Anterior cingulate cortex (tissue), 58 donors: ENCODE measurements at regions not wholly inside any gene's neighbourhood (a gene's known extent, or its start where the extent isn't known, plus 50 kb on each side); places are given as distances from the start of the nearest gene placed in this dataset.

Source experiments
- DNase-seq, 58 donors: peaks; one replicate each; lab custom pipeline; 2025; lab: John Stamatoyannopoulos, UW

DNA sequence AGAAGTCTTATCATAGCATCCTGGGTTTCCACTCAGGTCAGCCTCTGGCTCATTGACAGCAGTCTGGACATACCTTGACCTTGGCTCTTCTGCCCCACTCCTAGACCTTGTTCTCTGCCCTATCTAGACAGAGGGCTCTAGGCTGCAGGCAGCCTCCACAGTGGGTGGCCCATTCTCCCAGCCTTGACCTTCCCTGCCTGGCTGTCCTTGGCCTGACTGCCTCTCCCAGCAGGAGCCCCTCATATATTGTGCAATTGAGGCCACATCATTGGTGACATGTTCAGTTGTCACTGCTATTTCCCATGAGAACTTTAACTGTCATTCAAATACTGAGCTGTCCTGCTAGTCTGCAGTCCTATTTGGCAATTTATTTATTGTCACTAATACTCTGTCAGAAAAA is 503.4 kb downstream of the PLXNA4 start:
- DNase-seq: no peak

- DNase-seq: no peak
Measured at GRCh38 chr7:132072165-132072564, 504.1 kb downstream of the PLXNA4 start.

- no peak for DNase-seq
Measured at GRCh38 chr7:132069306-132069705, 507.0 kb downstream of the PLXNA4 start.

GRCh38 chr7:132066761-132067171 is 509.5 kb downstream of the PLXNA4 start:
- peak in 36 of 58 donors; percentile 8 to 72 (median 26) for DNase-seq

GRCh38 chr7:132065989-132066603 is 509.7 kb upstream of the PODXL start:
- DNase-seq: peak in 10 of 58 donors; percentile 11 to 66 (median 36)

- DNase-seq: peak in 39 of 58 donors; percentile 9 to 78 (median 31)
Measured at GRCh38 chr7:132065193-132065988, 509.0 kb upstream of the PODXL start.

GRCh38 chr7:132063800-132064199 is 507.4 kb upstream of the PODXL start:
- peak in 3 of 58 donors; percentile 10 to 24 (median 12) for DNase-seq

DNA sequence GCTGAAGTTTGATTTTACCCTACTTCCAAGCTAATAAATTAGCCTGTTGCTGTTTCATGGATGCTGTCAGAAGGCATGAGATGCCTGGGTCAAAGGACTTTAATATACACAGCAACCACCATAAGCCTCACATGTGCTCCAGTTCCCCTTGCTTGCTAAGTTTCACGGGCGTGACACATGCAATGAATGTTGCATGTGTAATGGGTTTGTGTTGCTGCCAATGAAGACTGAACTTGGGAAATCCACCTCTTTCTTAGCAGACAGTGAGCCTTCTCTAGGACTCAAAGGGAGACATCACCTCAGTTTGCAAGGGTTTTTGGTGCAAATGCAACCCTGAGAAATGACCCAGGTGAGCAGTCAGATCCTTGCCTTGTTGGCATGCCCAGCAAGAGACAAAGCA is 505.5 kb upstream of the PODXL start:
- no peak for DNase-seq

- DNase-seq: no peak
Measured at GRCh38 chr7:132059141-132059540, 502.7 kb upstream of the PODXL start.

DNA sequence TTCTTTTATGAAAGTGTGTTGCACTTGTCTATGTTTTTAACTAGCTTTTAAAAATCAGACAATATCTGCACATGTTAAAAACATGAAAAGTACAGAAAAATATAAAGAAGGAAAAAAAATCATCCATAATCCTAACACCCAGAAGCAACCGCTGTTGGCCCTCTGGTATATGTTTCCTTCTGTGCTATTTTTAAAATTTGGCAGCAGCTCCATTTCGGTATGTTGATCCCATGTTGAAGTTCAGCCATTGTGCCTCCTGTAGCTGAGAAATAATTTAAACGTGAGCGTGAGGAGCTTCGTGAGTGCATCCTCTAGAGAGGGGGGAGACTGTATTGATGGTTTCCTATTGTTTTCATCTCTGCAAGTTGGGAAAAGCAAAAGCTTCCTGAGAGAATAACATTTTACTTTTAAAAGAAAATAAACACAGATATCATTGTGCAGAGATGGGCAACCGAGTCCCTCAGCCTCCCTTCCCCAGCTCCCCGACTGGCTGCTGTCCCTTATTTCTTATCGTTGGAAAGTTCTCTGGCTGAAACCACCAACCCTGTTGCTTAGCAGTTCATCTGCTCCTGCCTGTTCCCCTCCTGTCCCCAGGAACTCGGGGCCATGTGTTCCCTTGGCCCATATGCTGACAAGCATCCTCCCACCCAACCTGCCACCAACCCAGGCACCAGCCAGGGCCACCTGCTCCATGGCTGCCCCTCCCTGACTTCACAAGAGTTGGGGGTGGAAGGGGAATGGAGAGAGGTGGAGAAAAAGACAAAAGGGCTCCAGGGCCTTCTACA is 499.1 kb upstream of the PODXL start:
- DNase-seq: no peak

DNA sequence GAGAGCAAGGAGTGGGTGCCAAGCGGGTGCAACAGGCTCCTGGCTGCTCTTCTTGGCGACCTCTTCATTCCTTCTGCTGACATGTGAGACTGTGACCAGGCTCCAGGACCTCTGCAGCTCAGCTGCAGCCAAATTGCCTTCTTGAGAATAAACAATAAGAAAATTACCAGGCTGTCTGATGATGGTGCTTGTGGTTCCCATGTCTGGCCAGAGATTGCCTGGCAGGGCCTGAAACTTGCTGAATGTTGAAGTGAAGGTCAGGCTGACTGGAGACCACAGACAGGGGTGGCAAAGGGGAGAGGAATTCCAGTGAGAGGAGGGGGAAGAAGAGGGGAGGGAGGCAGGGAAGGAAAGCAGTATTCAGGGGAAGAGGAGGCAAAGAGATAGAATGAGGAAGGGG is 497.4 kb upstream of the PODXL start:
- no peak for DNase-seq

- DNase-seq: no peak
Measured at GRCh38 chr7:132051311-132051710, 494.9 kb upstream of the PODXL start.

DNA sequence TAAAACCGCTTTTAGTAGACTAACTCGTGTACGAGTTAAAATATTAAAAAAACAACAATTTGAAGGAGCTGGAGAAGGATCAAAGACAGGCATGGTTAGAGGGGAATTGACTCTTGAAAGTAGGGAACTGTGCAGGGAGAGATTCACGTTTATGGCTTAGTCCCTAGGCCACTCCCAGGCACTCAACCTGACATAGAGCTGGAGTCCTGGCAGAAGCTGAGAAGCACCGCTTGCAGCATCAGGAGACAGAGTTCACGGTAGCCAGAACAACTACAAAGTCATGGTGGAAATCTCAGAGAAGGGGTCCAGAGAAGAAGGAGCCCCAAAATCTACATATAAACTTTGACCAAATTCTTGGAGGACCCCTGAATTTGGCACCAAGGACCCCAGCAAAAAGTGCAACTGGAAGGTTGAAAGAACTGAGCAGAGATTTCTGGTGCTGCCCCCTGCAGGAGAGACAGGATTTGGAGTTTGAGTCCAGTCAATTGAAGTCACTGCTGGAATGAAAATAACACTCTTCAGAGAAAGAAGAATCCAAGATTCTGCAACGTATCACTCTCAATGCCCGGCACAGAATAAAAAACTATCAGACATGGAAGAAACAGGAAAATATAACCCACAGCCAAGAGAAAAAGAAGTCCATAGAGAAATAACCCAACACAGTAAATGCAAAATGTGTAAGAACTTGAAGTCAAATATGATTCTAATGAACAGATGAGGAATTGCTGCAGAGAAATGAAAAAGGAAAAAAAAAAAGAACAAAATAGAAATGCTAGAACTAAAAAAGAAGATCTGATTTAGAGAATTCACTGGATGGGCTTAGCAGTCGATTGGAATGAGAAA is 493.3 kb upstream of the PODXL start:
- no peak for DNase-seq

DNA sequence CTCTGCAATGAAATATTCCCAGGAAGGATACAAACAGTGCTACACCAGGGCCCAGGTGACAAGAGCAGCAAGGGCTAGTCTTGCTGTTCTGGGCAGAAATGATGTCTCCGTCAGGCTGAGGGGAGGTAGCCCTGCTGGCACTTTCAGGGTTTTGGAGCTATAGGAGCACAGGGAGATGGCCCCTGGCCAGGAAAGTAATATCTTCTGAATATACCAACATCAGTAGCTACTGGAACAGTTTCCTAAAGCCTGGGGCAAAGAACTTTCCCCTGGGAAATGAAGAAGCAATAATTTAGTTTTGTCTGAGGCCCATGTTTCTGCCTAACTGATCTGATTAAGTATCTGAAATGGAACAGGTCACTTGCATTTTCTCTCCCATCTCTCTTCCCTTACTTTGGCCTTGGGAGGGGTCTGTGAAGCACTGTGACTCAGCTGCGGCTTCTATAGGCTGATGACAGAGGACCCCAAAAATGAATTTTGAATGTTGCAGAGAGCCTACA is 489.1 kb upstream of the PODXL start:
- no peak for DNase-seq

GRCh38 chr7:132045002-132045401 is 488.6 kb upstream of the PODXL start:
- DNase-seq: no peak

GRCh38 chr7:132044247-132044646 is 487.8 kb upstream of the PODXL start:
- no peak for DNase-seq

DNA sequence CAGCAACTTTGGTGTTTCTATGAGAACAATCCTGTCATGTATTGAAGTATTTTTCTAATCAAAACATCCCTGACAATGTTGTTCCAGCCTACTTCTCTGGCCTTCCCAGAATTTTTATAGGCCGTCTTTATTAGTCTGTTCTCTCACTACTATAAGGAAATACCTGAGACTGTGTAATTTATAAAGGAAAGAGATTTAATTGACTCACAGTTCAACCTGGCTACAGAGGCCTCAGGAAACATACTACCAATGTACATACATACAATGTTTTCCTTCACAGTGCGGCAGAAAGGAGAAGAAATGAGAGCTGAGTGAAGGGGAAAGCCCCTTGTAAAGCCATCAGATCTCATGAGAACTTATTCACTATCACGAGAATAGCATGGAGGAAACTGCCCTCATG is 484.7 kb upstream of the PODXL start:
- DNase-seq: no peak

DNA sequence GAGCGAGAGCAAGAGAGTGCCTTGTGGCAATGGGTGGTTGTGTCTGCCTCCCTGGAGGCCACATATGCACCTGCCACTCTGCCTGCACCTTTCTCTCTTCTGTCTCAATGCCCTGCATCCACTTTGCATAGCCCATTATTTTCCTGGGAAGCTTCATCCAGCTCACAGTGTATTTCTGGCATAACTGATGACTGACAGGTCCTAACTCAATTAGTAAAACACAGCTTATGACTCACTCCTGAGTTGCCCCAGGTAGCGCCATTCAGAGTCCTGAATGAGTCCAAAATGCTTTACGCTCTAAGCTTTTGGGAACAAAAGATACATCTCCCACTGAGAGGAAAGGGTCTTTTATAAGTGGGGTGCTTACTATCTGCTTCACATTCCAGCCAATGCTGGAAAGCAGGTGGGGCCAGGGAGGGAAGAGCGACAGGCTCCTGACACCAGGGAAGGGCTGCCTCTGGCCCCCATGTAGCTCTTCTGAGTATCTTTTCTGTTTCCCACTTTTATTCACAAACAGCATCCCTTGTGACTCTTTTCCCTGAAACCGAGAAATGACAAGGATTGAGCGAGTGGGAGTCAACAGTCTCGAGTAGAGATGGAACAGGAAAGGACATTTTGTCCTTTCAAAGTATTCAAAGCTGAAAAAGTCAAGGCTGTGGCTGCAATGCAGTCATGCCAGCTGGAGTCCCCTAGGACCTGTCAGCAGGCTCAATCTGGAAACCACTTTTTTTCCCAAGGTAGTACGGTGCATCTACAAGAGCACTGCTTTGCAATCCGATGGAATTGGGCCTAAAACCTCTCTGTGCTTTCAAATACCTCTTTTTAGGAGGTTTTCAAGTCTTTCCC is 479.3 kb upstream of the PODXL start:
- DNase-seq: peak in 3 of 58 donors; percentile 4 to 39 (median 38)

DNA sequence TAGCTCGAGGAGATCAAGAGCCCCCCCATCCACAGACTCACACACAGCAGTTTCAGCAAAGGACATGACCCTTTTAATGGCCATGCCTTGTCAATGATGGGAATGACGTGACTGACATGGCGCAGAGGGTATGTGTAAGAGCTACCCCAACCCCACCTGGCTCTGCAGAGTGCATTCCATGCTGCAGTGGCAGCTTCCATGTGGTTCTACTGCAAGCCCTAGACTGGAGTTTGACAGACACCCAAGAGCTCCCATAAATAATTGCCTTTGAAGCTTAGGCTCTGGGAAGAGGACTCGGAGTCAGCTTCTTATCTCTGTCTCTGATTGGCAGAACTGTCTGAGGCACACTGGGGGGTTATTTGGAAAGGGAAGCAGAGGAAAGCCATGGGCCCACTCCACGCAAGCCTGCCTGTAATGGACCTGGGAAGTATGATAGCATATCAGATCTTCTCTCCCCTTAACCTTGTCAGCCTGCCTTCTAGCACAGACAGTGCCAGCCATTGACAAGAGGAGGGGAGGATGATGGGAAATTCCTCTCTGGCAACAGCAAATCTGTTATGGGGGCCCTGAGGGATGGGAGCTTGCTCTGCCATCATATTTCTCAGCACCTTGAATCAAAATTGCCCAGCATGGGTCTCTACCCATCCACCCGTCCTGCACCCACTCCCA is 478.5 kb upstream of the PODXL start:
- no peak for DNase-seq
